Adrenal gland (tissue), 5 donors: ENCODE measurements at regions not wholly inside any gene's neighbourhood (a gene's known extent, or its start where the extent isn't known, plus 50 kb on each side); places are given as distances from the start of the nearest gene placed in this dataset.

Experiments
- POLR2A ChIP-seq, 2 donors: fragments of 450-650 bp; IDR thresholded peaks; one replicate each; pipeline ENCODE4 v1.6.1; 2017; ENCODE audit warnings: antibody characterized with exemption in 2 of 2, mild to moderate bottlenecking in 2 of 2, moderate library complexity in 1 of 2
- TF ChIP-seq, protein P1 (sequence below), 6 experiments: fragments of 450-650 bp in 4 of 6; fragments of 200-600 bp in 2 of 6; sonication (generic) in 1 of 6; IDR thresholded peaks; 1 replicate in 5 of 6; 2 replicates in 1 of 6; pipeline versions ENCODE4 v1.5.1 to v1.8.0; 2016 to 2021; ENCODE audit warnings: antibody characterized with exemption in 6 of 6, mild to moderate bottlenecking in 2 of 6, moderate library complexity in 1 of 6
- donor health status: DM: no; HTN: no; CAD: no.

DNA sequence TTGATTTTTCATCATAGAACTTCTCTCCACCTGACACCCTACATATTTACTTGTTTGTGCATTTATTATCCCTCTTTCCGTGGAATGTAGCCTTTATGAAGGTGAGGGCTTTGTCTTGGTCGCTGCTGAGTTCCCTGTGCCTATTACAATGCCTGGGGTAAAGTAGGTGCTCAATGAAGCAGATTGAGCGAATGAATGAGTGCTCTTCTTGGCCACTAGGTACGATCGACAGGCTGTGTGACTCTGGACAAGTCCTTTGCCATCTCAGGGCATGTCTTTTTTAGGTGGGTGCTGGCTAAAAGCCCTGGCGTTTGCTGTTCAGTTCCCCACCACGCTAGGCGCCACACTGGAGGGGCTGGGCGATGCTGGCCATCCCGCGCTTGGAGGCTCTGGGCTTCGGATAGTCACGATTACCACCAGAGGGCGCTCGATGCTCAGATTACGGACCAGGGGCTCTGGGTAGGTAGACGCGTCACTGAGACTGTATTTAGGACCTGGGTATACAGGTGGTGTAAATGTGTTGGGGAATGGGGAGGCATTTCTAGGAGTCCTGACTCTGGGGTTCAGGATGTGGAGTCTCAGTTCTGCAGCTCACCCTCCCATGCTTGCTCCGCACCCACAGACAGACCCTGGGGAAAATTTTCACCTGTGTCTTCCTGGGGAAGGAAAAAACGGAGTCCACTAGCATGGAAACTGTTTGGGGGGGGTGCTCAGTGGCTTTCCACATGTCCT, 71.0 kb upstream of the CSF3R start:
- TF ChIP-seq, protein P1, sequence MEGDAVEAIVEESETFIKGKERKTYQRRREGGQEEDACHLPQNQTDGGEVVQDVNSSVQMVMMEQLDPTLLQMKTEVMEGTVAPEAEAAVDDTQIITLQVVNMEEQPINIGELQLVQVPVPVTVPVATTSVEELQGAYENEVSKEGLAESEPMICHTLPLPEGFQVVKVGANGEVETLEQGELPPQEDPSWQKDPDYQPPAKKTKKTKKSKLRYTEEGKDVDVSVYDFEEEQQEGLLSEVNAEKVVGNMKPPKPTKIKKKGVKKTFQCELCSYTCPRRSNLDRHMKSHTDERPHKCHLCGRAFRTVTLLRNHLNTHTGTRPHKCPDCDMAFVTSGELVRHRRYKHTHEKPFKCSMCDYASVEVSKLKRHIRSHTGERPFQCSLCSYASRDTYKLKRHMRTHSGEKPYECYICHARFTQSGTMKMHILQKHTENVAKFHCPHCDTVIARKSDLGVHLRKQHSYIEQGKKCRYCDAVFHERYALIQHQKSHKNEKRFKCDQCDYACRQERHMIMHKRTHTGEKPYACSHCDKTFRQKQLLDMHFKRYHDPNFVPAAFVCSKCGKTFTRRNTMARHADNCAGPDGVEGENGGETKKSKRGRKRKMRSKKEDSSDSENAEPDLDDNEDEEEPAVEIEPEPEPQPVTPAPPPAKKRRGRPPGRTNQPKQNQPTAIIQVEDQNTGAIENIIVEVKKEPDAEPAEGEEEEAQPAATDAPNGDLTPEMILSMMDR (IDR thresholded peaks at IDR 0.05), result peak; percentile 23 to 55 (median 45)
- TF ChIP-seq POLR2A (IDR thresholded peaks at IDR 0.05), result no peak
